K562 (cell line): ENCODE measurements at regions not wholly inside any gene's neighbourhood (a gene's known extent, or its start where the extent isn't known, plus 50 kb on each side); places are given as distances from the start of the nearest gene placed in this dataset.

Experiments used
- ATAC-seq: fragments of 200-7000 bp; cut with Tn5 transposase; 3 replicates; pipeline ENCODE4 v1.9.1; 2020; ENCODE audit warnings: moderate library complexity
- BruUV-seq: library from RNA; stranded (reverse); fragments of 400-500 nt; replicated peaks from 2 replicates; lab custom pipeline; 2021; lab: Mats Ljungman, UMichigan
- CTCF ChIA-PET: fragments of 300-600 bp; formaldehyde crosslinking; extraction: SDS; loops from one replicate; lab custom pipeline; 2021; ENCODE audit warnings: low intra/inter-chr PET ratio; lab: Yijun Ruan, JAX
- POLR2A ChIA-PET: fragments of 300-600, 350-650 bp; sonication (Branson Sonifier 250); formaldehyde crosslinking; extraction: SDS; loops from one replicate; lab custom pipeline; 2021; ENCODE audit warnings: antibody characterized with exemption, inconsistent platforms; lab: Yijun Ruan, JAX
- DNase-seq, 4 experiments: peaks; one replicate each; pipeline versions ENCODE4 v3.0.0 to v3.0.0-alpha.2; 2011 to 2018; ENCODE audit warnings: low spot score in 3 of 4, mixed read lengths in 3 of 4; ENCODE audit errors: extremely low read depth in 1 of 4
- FAIRE-seq: peaks from 2 replicates; lab custom pipeline; 2011; peaks lifted over from hg19 to GRCh38; lab: Jason Lieb, UNC
- H2AFZ ChIP-seq: 2 replicates; pipeline ENCODE4 v1.6.0; 2011; ENCODE audit warnings: low read depth, low read length, control low read depth, inconsistent platforms
- H3K27ac ChIP-seq: fragments of 200-600 bp; 3 replicates; pipeline ENCODE4 v1.8.0; 2011; ENCODE audit warnings: low read depth, mild to moderate bottlenecking, control low read depth, inconsistent platforms, low read length, moderate library complexity, mixed read lengths; ENCODE audit errors: extremely low read depth
- H3K27me3 ChIP-seq, 2 experiments: fragments of 300-600 bp in 1 of 2; 2 replicates in 1 of 2; 3 replicates in 1 of 2; pipeline versions ENCODE4 v1.6.0 to v1.8.0; 2011; ENCODE audit warnings: inconsistent platforms in 2 of 2, low read length in 2 of 2, mild to moderate bottlenecking in 1 of 2, mixed read lengths in 1 of 2, moderate library complexity in 1 of 2; ENCODE audit not compliant: control insufficient read depth in 2 of 2, insufficient read depth in 2 of 2
- H3K36me3 ChIP-seq: fragments of 300-600 bp; 3 replicates; pipeline ENCODE4 v1.8.0; 2011; ENCODE audit warnings: mild to moderate bottlenecking, low read length, inconsistent platforms; ENCODE audit not compliant: control insufficient read depth, insufficient read depth
- H3K4me1 ChIP-seq, 2 experiments: fragments of 200-600 bp in 1 of 2; replicated peaks in 1 of 2; 2 replicates in 1 of 2; 3 replicates in 1 of 2; pipeline versions ENCODE4 v1.5.1 to v1.8.0; 2011; ENCODE audit warnings: inconsistent platforms in 2 of 2, low read length in 2 of 2, mild to moderate bottlenecking in 1 of 2, mixed read lengths in 1 of 2, moderate library complexity in 1 of 2; ENCODE audit not compliant: control insufficient read depth in 2 of 2, insufficient read depth in 2 of 2
- H3K4me2 ChIP-seq: 2 replicates; pipeline ENCODE4 v1.6.1; 2011; ENCODE audit warnings: low read length, control low read depth, inconsistent platforms, mixed read lengths; ENCODE audit not compliant: insufficient read depth
- H3K4me3 ChIP-seq: fragments of 200-600 bp; sonication (generic), shearing (Covaris generic); 2 replicates; pipeline ENCODE4 v1.5.1; 2016; ENCODE audit warnings: control low read depth, inconsistent platforms
- H3K79me2 ChIP-seq: fragments of 200-600 bp; 3 replicates; pipeline ENCODE4 v1.8.0; 2011; ENCODE audit warnings: low read length, inconsistent platforms; ENCODE audit not compliant: control insufficient read depth, insufficient read depth
- H3K9ac ChIP-seq, 2 experiments: 2 replicates each; pipeline versions ENCODE4 v1.6.0 to v1.6.1; 2011; ENCODE audit warnings: low read depth in 2 of 2, low read length in 2 of 2, control low read depth in 1 of 2, inconsistent platforms in 1 of 2, mild to moderate bottlenecking in 1 of 2, mixed read lengths in 1 of 2; ENCODE audit not compliant: insufficient read depth in 1 of 2
- H3K9me1 ChIP-seq: one replicate; pipeline ENCODE4 v1.6.0; 2011; ENCODE audit warnings: inconsistent platforms, mild to moderate bottlenecking, low read length, moderate library complexity; ENCODE audit not compliant: control insufficient read depth, insufficient read depth
- H3K9me3 ChIP-seq: replicated peaks from 2 replicates; pipeline ENCODE4 v1.5.1; 2011; ENCODE audit warnings: low read depth, low read length, inconsistent platforms; ENCODE audit not compliant: control insufficient read depth, insufficient read depth
- H4K20me1 ChIP-seq: replicated peaks from 2 replicates; pipeline ENCODE4 v1.6.1; 2011; ENCODE audit warnings: low read length, inconsistent platforms, mixed read lengths; ENCODE audit not compliant: control insufficient read depth, insufficient read depth
- ARID2 ChIP-seq: fragments of 450-650 bp; IDR thresholded peaks from 2 replicates; pipeline ENCODE4 v1.6.1; 2017; ENCODE audit warnings: antibody characterized with exemption, mild to moderate bottlenecking
- BHLHE40 ChIP-seq: IDR thresholded peaks from 2 replicates; pipeline ENCODE4 v1.6.1; 2011; ENCODE audit warnings: low read length, improper control_type of control experiment
- CCNT2 ChIP-seq: IDR thresholded peaks from 2 replicates; pipeline ENCODE4 v1.6.1; 2011; ENCODE audit warnings: borderline replicate concordance, low read depth, mild to moderate bottlenecking, moderate library complexity, mixed read lengths, low read length; ENCODE audit not compliant: insufficient read length; ENCODE audit errors: extremely low read depth
- DPF2 ChIP-seq: fragments of 450-650 bp; IDR thresholded peaks from 2 replicates; pipeline ENCODE4 v1.6.1; 2016
- FIP1L1 ChIP-seq: fragments of 200-400 bp; formaldehyde crosslinking; IDR thresholded peaks from 2 replicates; pipeline ENCODE4 v1.6.1; 2018; ENCODE audit warnings: mild to moderate bottlenecking, low read depth, low read length; ENCODE audit not compliant: poor library complexity, severe bottlenecking
- ILK ChIP-seq: fragments of 450-650 bp; IDR thresholded peaks from 2 replicates; pipeline ENCODE4 v1.6.1; 2016; ENCODE audit warnings: missing genetic modification characterization, low read depth, mild to moderate bottlenecking, missing compliant biosample characterization, moderate library complexity, borderline replicate concordance
- L3MBTL2 ChIP-seq: fragments of 450-650 bp; IDR thresholded peaks from 2 replicates; pipeline ENCODE4 v1.6.1; 2016; ENCODE audit warnings: mild to moderate bottlenecking, moderate library complexity
- RFX1 ChIP-seq: fragments of 450-650 bp; IDR thresholded peaks from 2 replicates; pipeline ENCODE4 v1.6.1; 2016; ENCODE audit warnings: mild to moderate bottlenecking, moderate library complexity
- SETDB1 ChIP-seq: IDR thresholded peaks from one replicate; pipeline ENCODE4 v1.6.1; 2012; ENCODE audit warnings: low read length, control low read depth, inconsistent platforms
- TGIF2 ChIP-seq: sonication (generic); formaldehyde crosslinking; IDR thresholded peaks from 2 replicates; pipeline ENCODE4 v1.8.1; 2022; ENCODE audit warnings: mild to moderate bottlenecking, missing genetic modification reagents, moderate library complexity
- YBX1 ChIP-seq: fragments of 450-650 bp; IDR thresholded peaks from 2 replicates; pipeline ENCODE4 v1.7.1; 2016; ENCODE audit warnings: mild to moderate bottlenecking
- ZBTB9 ChIP-seq: fragments of 450-650 bp; formaldehyde crosslinking; IDR thresholded peaks from 2 replicates; pipeline ENCODE4 v1.4.0; 2020; ENCODE audit warnings: mild to moderate bottlenecking, moderate library complexity
- ZNF274 ChIP-seq: IDR thresholded peaks from 2 replicates; pipeline ENCODE4 v1.6.1; 2011; ENCODE audit warnings: low read depth, mild to moderate bottlenecking, low read length, moderate library complexity, borderline replicate concordance
- ZNF583 ChIP-seq: fragments of 250-450 bp; sonication (Bioruptor Pico); IDR thresholded peaks from 2 replicates; pipeline ENCODE4 v1.4.0; 2020
- WGBS: fragments of 100-300 bp; shearing (Covaris generic); methylation state at CpG from one replicate; pipeline ENCODE4 v1.1.6; 2016; ENCODE audit warnings: low coverage, mixed read lengths; ENCODE audit not compliant: insufficient coverage; ENCODE audit errors: missing lambda C conversion rate; 5-methylcytosine and 5-hydroxymethylcytosine counted together
- in situ Hi-C: fragments of 300-500 bp; cut with MboI; formaldehyde crosslinking; loops from 4 replicates; pipeline ENCODE4 v1.15.0; 2018; ENCODE audit warnings: inconsistent platforms, mixed read lengths
- intact Hi-C: fragments of 100-400 bp; cut with micrococcal nuclease; formaldehyde crosslinking; loops from 2 replicates; pipeline ENCODE4 v1.14.2; 2022
- TF ChIP-seq, protein P1 (sequence below): fragments of 450-650 bp; IDR thresholded peaks from 2 replicates; pipeline ENCODE4 v1.6.1; 2016; ENCODE audit warnings: mild to moderate bottlenecking

- Histone ChIP-seq H3K4me1 (no peaks in the 10 kb centered on the region), H3K36me3 (no peaks in the 10 kb centered on the region), H4K20me1 (no peaks in the 10 kb centered on the region), H3K9me1 (no peaks in the 10 kb centered on the region), H3K27me3 (peaks cover 0 to 29% of the 10 kb centered on the region in 2 experiments; a peak in 3 of 5 replicates), H2AFZ (no peak overlapping the region), H3K4me3 (no peak overlapping the region), H3K79me2 (no peaks in the 10 kb centered on the region), H3K4me2 (no peak overlapping the region), H3K9ac (no peak overlapping the region), H3K27ac (no peak overlapping the region), H3K9me3 (no peaks in the 10 kb centered on the region)
- no peak for DNase-seq
- in situ Hi-C loops (no loop called here), intact Hi-C loops (no loop called here)
- no peak for FAIRE-seq
- WGBS, result 10% methylated on average over 2 of the region's 10 CpGs
- ChIA-PET POLR2A (interaction anchor here (1.1 kb wide), 1 partner anchor 15 kb away, joined by 3 read pairs; no protein-coding TSS in a partner anchor), CTCF (interaction anchor here (0.6 kb wide), 1 partner anchor 1003 kb away, joined by 3 read pairs; no protein-coding TSS in a partner anchor)
- TF ChIP-seq FIP1L1 (no peak), CCNT2 (no peak)
- no peak for ATAC-seq
- BruUV-seq, result no TSS peak
Observed at GRCh38 chr13:111540486-111540885, 220.0 kb downstream of the TEX29 start.

- no peak overlapping the region for H3K4me3 ChIP-seq
- in situ Hi-C loops, result no loop called here
Observed at GRCh38 chr13:111541345-111541744, 220.9 kb downstream of the TEX29 start.

More at GRCh38 chr13:111541345-111541744, 220.9 kb downstream of the TEX29 start:
- no peaks in the 10 kb centered on the region for H3K79me2 ChIP-seq
- DNase-seq (no peak), ATAC-seq (no peak), FAIRE-seq (no peak)
- no peaks in the 10 kb centered on the region for H3K9me1 ChIP-seq
- ChIA-PET POLR2A (interaction anchor here (1.1 kb wide), 1 partner anchor 14 kb away, joined by 3 read pairs; no protein-coding TSS in a partner anchor), CTCF (no interaction called here)
- H3K9ac ChIP-seq, result no peak overlapping the region
- 1% methylated on average over 7 of the region's 11 CpGs for WGBS
- H2AFZ ChIP-seq, result no peak overlapping the region
- intact Hi-C loops, result no loop called here
- no peaks in the 10 kb centered on the region for H3K9me3 ChIP-seq
- H3K27ac ChIP-seq, result no peak overlapping the region
- H4K20me1 ChIP-seq, result no peaks in the 10 kb centered on the region
- H3K36me3 ChIP-seq, result no peaks in the 10 kb centered on the region
- peaks cover 0 to 31% of the 10 kb centered on the region in 2 experiments; a peak in 3 of 5 replicates for H3K27me3 ChIP-seq
- TF ChIP-seq ZBTB9, result no peak
- no peak for TF ChIP-seq ILK (tag)
- no peak for TF ChIP-seq BHLHE40
- no peak for TF ChIP-seq YBX1
- TF ChIP-seq, protein P1, sequence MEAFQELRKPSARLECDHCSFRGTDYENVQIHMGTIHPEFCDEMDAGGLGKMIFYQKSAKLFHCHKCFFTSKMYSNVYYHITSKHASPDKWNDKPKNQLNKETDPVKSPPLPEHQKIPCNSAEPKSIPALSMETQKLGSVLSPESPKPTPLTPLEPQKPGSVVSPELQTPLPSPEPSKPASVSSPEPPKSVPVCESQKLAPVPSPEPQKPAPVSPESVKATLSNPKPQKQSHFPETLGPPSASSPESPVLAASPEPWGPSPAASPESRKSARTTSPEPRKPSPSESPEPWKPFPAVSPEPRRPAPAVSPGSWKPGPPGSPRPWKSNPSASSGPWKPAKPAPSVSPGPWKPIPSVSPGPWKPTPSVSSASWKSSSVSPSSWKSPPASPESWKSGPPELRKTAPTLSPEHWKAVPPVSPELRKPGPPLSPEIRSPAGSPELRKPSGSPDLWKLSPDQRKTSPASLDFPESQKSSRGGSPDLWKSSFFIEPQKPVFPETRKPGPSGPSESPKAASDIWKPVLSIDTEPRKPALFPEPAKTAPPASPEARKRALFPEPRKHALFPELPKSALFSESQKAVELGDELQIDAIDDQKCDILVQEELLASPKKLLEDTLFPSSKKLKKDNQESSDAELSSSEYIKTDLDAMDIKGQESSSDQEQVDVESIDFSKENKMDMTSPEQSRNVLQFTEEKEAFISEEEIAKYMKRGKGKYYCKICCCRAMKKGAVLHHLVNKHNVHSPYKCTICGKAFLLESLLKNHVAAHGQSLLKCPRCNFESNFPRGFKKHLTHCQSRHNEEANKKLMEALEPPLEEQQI, result no peak
- TF ChIP-seq DPF2, result no peak
- TF ChIP-seq TGIF2 (CRISPR knock-in tag), result no peak
- no peak for TF ChIP-seq SETDB1
- TF ChIP-seq L3MBTL2, result no peak
- TF ChIP-seq ZNF583 (CRISPR knock-in tag), result no peak
- no peak for TF ChIP-seq RFX1
- TF ChIP-seq ARID2, result no peak
- no peak for TF ChIP-seq ZNF274
- TF ChIP-seq, all 486 proteins: peak for 0
- H3K4me2 ChIP-seq, result no peak overlapping the region
- no TSS peak for BruUV-seq
- no peaks in the 10 kb centered on the region for H3K4me1 ChIP-seq
